MM.1S (cell line): ENCODE measurements at regions not wholly inside any gene's neighbourhood (a gene's known extent, or its start where the extent isn't known, plus 50 kb on each side); places are given as distances from the start of the nearest gene placed in this dataset.

Experiments used
- CTCF ChIP-seq: fragments of 300-600 bp; sonication (generic); IDR thresholded peaks from 2 replicates; pipeline ENCODE4 v1.5.1; 2016; ENCODE audit warnings: antibody characterized with exemption, low read length, mixed read lengths
- EZH2 ChIP-seq: fragments of 300-600 bp; sonication (generic); optimal IDR thresholded peaks from 2 replicates; pipeline ENCODE3; 2017; ENCODE audit warnings: low read depth, mild to moderate bottlenecking, antibody characterized with exemption, low read length, mixed read lengths
- EZH2phosphoT487 ChIP-seq: fragments of 300-600 bp; sonication (generic); IDR thresholded peaks from 2 replicates; pipeline ENCODE4 v1.6.1; 2018; ENCODE audit warnings: antibody characterized with exemption, low read length

GRCh38 chr1:47618830-47619229 is 181.0 kb downstream of the FOXD2 start:
- TF ChIP-seq CTCF (no peak), EZH2 (no peak), EZH2phosphoT487 (no peak)
